GM10266 (cell line): ENCODE measurements at regions not wholly inside any gene's neighbourhood (a gene's known extent, or its start where the extent isn't known, plus 50 kb on each side); places are given as distances from the start of the nearest gene placed in this dataset.

Source experiments
- DNase-seq: peaks from one replicate; pipeline ENCODE4 v3.0.0; 2012; ENCODE audit errors: extremely low spot score
- TF ChIP-seq, protein P1 (sequence below): IDR thresholded peaks from 2 replicates; pipeline ENCODE4 v1.5.1; 2012; ENCODE audit warnings: mild to moderate bottlenecking, low read depth; ENCODE audit not compliant: control insufficient read depth, insufficient read depth; ENCODE audit errors: missing control alignments

DNA sequence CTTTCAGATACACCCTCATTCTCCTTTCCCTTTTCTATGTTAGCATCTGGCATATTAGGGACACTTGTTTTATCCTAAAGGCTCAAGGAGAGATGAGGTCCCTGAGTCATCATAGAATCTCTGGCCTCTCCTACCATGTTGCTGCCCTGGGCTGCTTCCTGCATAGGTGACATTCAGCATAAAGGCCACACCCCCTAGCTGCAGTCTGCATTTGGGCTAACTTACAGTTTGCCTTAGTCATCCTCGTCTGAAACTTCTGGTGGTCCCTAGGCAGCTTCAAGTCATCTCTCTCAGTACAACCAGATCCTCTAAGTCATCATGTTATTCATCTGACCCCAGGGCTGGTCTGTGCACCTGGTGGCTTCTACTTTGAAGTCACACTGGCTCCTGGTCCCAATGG is 982.7 kb upstream of the NR2F2 start:
- TF ChIP-seq, protein P1, sequence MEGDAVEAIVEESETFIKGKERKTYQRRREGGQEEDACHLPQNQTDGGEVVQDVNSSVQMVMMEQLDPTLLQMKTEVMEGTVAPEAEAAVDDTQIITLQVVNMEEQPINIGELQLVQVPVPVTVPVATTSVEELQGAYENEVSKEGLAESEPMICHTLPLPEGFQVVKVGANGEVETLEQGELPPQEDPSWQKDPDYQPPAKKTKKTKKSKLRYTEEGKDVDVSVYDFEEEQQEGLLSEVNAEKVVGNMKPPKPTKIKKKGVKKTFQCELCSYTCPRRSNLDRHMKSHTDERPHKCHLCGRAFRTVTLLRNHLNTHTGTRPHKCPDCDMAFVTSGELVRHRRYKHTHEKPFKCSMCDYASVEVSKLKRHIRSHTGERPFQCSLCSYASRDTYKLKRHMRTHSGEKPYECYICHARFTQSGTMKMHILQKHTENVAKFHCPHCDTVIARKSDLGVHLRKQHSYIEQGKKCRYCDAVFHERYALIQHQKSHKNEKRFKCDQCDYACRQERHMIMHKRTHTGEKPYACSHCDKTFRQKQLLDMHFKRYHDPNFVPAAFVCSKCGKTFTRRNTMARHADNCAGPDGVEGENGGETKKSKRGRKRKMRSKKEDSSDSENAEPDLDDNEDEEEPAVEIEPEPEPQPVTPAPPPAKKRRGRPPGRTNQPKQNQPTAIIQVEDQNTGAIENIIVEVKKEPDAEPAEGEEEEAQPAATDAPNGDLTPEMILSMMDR = no peak
- no peak for DNase-seq

DNA sequence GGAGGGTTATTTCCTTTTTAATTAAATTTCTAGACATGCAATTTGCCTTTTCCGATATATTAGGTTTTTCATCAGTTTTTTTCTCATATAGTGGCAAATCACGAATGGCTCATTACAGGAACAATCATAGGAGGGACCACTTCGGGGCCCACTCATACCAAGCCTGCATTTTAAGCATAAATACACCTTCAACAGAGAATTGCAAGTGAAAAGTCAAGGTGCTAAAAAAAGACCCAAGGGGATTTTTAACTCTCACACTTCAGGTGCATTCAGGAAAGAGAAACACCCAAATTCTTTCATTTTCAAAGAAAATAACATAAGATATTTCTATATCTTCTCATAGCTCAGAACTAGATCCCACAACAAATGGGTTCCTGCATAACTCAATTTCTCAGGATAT is 979.6 kb upstream of the NR2F2 start:
- TF ChIP-seq, protein P1 = no peak
- no peak for DNase-seq

DNA sequence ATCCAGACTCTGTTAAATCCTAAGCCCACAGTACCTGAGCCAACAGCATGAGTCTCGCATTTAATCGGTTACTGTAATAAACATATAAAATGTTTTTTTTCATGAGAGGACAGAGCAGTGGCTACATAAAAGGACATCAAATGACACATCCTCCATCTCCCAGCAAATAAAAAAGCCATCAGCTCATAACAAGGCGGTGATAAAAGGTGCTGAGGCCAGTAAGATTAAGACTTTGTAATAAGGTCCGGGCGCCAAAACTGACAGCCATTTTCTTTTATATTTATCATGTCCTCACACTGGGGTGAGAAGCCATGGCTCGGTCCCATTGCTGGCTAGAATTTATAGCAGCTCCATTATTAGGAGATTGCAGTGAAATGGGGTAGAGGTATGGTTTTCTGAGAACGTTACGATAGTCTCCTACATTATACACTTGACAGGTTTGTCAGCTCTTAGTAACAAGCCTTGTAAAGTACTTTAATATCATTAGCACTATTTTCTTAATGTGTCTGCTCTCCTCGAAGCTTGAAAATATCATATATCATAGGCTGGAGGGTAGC is 977.8 kb upstream of the NR2F2 start:
- TF ChIP-seq, protein P1 = no peak
- no peak for DNase-seq

DNA sequence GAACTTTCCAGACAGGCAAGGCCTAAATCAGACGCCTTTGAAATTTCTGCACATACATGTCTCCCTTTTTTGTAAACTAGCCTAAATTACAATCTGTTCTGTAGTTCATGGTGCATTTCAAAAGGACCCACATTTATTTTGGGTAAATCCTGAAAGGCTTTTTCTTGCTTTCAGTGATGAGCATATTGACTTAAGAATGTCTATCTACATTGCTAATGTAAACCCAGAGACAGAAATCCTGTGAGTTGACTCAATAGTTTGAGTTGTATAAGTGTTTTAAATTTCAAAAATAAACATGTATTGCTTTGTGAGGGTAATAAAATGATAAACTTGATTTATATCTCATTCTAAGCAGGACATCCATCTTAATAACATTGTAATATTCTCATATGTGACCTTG is 977.0 kb upstream of the NR2F2 start:
- no peak for DNase-seq

DNA sequence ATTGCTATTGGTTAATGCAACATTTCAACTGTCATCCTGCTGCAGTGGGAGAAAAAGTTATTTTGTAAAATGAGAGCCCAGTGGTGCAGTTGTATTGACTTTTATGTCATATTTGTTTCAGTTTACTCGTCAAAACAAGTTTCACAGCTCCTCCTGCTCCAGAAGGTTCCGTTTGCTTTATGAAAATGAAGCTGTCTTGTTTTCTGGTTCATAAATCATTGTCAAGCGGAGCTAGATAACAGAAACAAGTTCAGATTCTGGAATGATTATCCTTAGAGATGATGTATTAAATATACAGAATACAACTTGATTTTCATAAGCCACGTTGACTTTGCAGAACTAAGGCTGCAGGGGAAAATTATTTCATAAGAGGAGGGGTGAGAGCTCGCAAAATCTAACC is 970.5 kb upstream of the NR2F2 start:
- no peak for DNase-seq
- TF ChIP-seq, protein P1 = no peak

More for the DNA sequence above, 977.0 kb upstream of the NR2F2 start:
- TF ChIP-seq, protein P1 = no peak

DNA sequence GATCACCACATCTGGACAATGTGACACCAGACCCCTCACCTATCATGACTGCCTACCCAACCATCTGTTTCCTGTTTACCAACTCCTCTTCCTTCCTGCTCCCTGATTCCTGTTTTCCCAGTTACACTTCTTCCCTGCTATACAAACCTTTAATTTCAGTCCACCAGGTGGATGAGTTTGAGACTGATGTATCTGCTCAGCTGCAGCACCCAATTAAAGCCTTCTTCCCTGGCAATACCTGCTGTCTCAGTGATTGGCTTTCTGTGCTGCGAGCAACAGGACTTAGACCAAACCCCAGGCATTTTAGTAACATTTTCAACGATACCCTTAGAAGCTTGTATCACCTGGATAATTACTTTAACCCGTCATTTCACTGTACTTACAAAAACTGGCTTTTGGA is 968.2 kb upstream of the NR2F2 start:
- TF ChIP-seq, protein P1 = no peak
- no peak for DNase-seq

DNA sequence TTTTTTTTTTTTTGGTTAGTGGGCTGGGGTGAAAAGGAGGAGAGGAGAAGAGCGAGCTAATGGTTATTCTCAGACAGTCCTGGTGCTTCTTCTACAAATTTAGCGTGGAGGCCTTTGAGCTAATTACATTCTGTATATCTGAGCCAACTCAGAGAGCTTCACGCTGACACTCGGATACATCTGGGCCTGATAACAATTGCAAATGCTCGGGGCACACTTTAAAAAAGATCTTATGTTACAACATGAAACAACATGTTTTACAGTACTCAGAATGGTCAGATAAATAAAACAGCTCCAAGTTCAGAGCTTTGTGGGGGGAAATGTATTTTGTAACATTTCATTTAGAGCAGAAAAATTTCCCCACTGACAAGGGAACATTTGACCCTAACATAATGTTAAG is 966.9 kb upstream of the NR2F2 start:
- TF ChIP-seq, protein P1 = no peak
- no peak for DNase-seq
